HG02610 (cell line): ENCODE measurements at regions not wholly inside any gene's neighbourhood (a gene's known extent, or its start where the extent isn't known, plus 50 kb on each side); places are given as distances from the start of the nearest gene placed in this dataset.

Experiments used
- ATAC-seq: cut with Tn5 transposase; IDR thresholded peaks from one replicate; pipeline ENCODE4 v1.9.1; 2021; ENCODE audit warnings: mild to moderate bottlenecking, moderate library complexity; ENCODE audit not compliant: unreplicated experiment

- ATAC-seq, result no peak
These were observed 313.8 kb downstream of the UACA start for GRCh38 chr15:70449311-70450141.

GRCh38 chr15:70447928-70448698 is 315.2 kb downstream of the UACA start:
- no peak for ATAC-seq

GRCh38 chr15:70447521-70447920 is 315.8 kb downstream of the UACA start:
- no peak for ATAC-seq

GRCh38 chr15:70447081-70447480 is 316.3 kb downstream of the UACA start:
- ATAC-seq, result no peak

GRCh38 chr15:70443486-70444273 is 319.7 kb downstream of the UACA start:
- ATAC-seq, result no peak

GRCh38 chr15:70442616-70443321 is 320.6 kb downstream of the UACA start:
- ATAC-seq, result no peak

GRCh38 chr15:70442211-70442610 is 321.1 kb downstream of the UACA start:
- no peak for ATAC-seq

- ATAC-seq, result no peak
These were observed 322.8 kb downstream of the UACA start for GRCh38 chr15:70440416-70441138.

GRCh38 chr15:70439880-70440279 is 323.5 kb downstream of the UACA start:
- no peak for ATAC-seq

- ATAC-seq, result no peak
These were observed 324.0 kb downstream of the UACA start for GRCh38 chr15:70439304-70439877.

GRCh38 chr15:70438776-70439175 is 324.6 kb downstream of the UACA start:
- no peak for ATAC-seq

- ATAC-seq, result no peak
These were observed 325.4 kb downstream of the UACA start for GRCh38 chr15:70437882-70438451.

GRCh38 chr15:70437089-70437488 is 326.3 kb downstream of the UACA start:
- no peak for ATAC-seq

- peak; percentile 71 for ATAC-seq
These were observed 326.9 kb downstream of the UACA start for GRCh38 chr15:70436428-70436827.

- ATAC-seq, result peak; percentile 30
These were observed 327.5 kb downstream of the UACA start for GRCh38 chr15:70435872-70436271.

- peak; percentile 34 for ATAC-seq
These were observed 328.0 kb downstream of the UACA start for GRCh38 chr15:70435369-70435768.

- ATAC-seq, result no peak
These were observed 329.6 kb downstream of the UACA start for GRCh38 chr15:70433586-70434324.

GRCh38 chr15:70432924-70433495 is 330.3 kb downstream of the UACA start:
- no peak for ATAC-seq
